AG20443 (cell line): ENCODE measurements at regions not wholly inside any gene's neighbourhood (a gene's known extent, or its start where the extent isn't known, plus 50 kb on each side); places are given as distances from the start of the nearest gene placed in this dataset.
"Not testable (repeated sequence)": the region's sequence is repeated elsewhere in the genome, so short reads cannot be mapped to it uniquely, and the experiment has no call there.

Source experiments
- DNase-seq: peaks from one replicate; pipeline ENCODE4 v3.0.0; 2012; ENCODE audit warnings: low spot score, mixed read lengths

DNA sequence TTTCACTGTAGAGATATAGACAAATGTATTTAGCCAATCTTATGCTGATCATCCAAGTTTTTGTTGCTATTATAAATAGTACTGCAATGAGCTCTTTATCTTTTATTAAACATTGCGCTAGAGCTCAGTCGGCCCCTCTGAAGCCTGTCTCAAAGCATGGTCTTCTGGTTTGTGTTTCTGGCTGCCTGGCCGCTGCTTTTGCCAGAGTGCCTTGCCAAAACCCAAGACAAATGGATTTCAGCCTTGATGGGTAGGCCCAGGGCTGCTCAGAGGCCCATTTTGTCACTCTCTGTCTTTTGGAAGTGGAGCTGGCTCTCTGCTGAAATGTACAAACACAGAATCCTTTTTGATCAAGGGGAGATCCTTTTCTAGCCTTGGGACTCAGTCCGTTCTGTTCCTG lies 102.9 kb upstream of the KCNG1 start:
- no peak for DNase-seq

DNA sequence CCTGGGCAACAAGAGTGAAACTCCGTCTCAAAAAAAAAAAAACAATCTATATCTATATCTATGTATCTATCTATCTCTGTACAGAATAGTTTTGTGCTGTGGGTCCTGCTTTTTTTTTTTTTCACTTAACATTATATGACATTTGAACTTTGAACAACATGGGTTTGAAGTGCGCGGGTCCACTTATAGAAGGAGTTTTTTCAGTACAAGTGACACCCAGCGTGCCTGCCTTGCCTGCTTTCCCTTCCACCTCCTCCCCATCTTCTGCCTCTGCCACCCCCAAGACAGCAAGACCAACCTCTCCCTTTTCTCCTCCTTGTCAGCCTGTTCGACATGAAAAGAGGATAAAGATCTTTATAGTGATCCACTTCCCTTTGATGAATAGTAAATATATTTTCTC lies 102.2 kb upstream of the KCNG1 start:
- no peak for DNase-seq

- DNase-seq, result not testable (repeated sequence)
Measured at GRCh38 chr20:51123887-51124286, 101.0 kb upstream of the KCNG1 start.

- no peak for DNase-seq
Measured at GRCh38 chr20:51122931-51123658, 100.2 kb upstream of the KCNG1 start.

DNA sequence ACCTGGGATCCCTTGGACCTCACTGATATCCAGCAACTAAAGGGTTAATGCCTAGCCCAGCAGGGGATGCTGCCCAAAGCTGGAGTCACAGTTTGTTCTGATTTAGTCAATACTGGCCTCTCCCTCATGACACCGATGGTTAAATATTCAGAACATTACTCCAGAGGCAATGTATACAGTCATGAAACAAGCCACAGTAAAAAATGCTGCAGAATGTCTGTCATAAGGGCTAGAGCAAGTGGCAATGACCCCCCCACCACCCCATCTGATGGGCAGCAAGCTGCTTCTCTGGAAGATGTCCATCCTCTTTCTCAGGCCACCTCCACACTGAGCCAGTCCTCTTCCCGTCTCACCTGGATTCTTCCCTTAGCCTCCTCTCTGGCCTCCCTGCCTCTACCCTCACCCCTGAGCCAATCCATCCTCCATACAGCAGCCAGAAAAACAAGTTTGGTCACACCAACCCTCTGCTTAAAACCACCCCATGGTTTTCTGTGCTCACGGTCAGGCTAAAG lies 99.0 kb upstream of the KCNG1 start:
- DNase-seq, result peak; percentile 67

DNA sequence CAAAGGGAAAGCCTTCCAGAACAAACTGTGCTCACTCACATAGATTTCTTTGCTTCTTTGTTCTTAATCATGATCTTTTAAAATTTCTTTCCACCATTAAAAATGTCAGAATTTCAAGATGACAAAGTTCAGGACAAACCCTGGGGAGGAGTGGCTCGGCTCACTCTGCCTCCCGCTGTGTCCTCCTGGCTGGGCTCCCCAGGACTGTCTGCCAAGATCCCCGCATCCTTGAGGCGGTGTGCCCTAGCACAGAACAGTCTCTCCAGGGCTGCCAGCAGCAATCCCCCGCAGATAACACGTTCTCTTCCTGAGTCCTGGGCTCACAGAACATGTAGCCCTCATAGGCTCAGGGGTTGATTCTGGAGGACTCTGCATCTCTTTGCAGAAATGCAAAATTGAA lies 98.4 kb upstream of the KCNG1 start:
- DNase-seq, result peak; percentile 25

DNA sequence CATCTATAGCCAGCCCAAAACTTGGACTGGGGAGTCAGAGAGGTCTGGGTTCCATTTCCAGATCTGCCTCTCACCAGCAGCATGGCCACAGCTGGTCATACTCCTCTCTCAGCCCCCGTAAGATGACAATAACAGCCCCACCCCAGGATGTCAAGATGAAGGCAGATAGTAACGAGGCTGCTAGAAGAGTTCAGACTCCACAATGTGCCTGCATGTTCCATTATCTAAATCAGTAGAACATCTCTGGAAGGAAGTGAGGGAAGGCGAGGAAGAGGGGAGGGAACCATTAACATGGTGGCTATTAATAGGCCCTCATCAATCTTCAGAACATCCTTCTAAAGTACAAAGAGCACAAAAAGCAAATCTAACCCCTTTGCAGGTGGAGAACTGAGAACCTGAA lies 98.0 kb upstream of the KCNG1 start:
- no peak for DNase-seq

DNA sequence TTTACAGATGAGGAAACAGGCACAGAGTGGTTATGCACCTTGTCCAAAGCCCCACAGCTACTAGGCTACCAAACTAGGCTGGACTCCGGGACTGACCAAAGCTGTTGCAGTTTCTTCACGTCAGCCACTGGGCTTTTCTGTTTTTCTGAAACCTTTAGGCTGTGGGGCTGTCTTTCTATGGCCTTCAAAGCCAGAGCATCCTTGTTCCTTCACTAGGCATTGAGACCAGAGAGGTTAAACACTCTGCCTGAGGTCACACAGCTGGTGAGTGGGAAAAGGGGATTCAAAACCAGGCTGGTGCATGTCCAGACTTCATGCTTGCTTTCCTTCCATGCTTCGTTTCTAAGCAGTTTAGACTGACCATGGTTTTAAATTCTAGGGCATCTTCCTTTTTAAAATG lies 97.5 kb upstream of the KCNG1 start:
- no peak for DNase-seq

- DNase-seq, result no peak
Measured at GRCh38 chr20:51119914-51120313, 97.0 kb upstream of the KCNG1 start.

DNA sequence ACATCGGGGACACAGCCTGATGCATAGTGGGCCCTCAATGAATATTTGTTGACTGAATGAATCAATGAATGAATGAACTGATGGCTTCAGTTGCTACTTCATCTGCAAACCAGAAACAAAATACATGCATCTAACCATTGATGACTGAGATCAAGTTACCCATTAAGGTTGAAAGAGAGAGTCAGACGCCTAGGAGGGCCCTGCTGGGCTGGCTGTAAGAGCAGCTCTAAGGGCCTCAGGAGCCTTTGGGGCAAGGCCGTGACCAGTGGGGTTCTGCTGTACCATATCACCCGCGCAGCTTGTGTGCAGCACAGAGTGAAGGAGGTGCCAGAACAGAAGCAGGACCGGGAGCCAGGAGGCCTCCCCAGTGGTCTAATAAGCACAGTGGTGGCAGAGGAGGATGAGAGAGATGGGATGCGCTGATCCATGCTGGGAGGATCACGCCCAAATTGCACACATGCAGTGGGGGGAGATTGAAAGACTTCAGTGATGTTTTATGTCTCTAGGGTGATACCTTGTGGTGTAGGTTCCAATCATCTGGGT lies 96.1 kb upstream of the KCNG1 start:
- no peak for DNase-seq

DNA sequence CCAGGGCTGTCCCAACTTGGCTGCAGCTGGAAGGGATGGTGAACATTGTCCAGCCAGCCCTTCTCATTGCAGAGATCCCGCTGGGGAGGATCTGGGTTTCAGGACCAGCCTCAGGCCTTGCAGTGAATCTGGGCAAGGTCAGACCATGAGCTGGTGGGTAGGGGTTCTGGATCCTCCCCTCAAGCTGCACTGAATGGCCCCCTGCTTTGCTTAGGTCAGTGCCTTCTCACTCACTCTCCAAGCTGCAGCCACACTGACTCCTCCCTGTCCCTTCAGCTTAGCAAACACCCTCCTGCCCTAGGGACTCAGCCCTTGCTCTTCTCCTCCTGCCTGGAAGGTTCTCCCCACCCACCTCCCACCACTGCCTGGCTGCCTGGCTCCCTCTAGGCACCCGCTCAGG lies 95.3 kb upstream of the KCNG1 start:
- DNase-seq, result no peak

GRCh38 chr20:51116765-51117686 lies 94.1 kb upstream of the KCNG1 start:
- DNase-seq, result no peak

DNA sequence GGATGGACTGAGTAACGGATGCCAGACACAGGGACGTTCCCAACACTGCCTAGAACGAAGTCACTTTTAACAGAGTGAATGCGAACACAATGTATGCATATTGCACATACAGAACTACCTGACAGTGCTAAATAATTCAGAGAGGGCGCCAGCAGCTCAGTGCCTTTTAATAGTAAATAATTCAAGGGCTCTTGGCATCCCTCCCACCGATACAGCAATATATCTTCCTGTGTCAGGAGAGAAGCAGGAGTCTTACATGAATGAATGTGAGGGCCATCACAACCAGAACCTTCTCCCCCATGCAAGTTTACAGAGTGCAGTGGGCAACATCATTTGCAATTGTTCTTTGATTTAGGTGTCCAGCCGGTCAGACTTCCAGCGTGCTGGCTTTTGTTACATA lies 88.4 kb upstream of the KCNG1 start:
- no peak for DNase-seq

GRCh38 chr20:51108638-51109363 lies 85.9 kb upstream of the KCNG1 start:
- DNase-seq, result no peak

DNA sequence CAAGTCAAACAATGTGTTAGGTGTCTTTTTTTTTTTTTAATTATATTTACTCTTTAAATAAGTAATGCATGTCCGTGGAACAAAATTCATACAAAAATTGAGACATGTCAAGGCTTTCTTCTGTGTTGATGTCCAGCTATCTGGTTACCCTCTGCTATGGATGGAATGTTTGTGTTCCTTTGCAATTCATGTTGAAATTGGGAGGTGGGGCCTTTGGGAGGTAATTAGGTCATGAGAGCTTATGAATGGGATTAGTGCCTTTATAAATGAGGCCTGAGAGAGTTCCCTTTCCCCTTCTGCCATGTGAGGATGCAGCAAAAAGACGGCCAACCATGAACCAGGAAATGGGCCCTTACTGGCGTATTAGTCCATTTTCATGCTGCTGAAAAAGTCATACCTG lies 83.1 kb upstream of the KCNG1 start:
- DNase-seq, result no peak

DNA sequence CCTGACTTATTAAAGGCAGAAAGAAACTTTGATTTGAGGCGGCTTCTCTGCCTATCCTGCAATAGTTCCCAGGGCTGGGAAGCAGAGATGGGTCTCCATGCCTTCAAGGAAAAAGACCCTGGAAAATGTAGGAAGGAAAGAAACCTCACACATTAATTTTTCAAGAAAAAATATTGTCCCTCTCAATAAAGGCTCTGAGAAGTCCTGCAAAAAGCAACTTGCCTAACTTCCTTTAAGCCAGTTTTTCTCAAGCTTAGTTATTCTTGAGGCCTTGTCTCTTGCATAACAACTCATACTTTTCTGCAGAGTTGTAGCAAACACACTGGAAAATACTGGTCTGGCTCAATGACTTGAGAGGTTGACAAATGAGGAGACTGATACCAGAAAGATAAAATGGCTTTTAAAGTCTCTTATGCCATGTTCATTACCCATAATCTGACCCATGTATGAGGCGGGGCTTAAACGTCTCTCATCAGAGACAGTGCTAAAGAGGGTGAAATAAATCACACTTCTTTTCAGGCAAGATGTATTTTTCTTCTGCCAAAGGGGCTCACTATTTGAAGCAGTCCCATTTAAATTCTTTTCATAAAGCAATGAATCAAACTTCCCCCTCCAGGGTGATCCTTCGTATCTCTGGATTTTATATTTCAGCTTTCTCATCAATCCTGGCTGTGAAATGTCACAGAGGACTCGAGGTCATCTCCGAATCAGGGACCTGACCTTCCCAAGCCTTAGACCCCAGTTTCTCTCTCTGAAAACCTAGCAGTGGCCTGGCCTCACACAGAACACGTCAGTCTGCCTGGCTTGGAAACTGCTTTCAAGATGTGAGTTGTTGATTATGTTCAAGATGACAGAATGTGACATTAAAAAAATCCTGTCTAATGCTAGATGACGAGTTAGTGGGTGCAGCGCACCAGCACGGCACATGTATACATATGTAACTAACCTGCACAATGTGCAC lies 82.3 kb upstream of the KCNG1 start:
- no peak for DNase-seq

DNA sequence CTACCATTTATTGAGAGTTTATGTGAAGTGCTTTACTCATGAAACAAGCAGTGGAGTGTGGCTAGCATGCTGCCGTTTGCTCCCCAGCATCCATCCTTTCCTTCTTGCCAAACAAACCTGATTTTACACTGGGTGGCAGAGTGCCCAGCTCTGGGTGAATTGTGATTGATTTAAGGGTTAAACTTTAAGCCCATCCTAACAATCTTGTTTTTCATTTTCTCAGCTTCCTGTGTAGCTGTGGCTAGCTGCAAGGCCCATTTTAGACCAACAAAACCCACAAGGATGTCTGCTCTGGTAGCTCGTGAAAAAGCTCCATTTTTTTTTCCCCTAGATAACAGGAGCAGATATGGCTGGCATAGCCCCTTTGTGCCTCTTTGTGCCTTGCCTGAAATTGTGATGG lies 77.7 kb upstream of the KCNG1 start:
- DNase-seq, result no peak

DNA sequence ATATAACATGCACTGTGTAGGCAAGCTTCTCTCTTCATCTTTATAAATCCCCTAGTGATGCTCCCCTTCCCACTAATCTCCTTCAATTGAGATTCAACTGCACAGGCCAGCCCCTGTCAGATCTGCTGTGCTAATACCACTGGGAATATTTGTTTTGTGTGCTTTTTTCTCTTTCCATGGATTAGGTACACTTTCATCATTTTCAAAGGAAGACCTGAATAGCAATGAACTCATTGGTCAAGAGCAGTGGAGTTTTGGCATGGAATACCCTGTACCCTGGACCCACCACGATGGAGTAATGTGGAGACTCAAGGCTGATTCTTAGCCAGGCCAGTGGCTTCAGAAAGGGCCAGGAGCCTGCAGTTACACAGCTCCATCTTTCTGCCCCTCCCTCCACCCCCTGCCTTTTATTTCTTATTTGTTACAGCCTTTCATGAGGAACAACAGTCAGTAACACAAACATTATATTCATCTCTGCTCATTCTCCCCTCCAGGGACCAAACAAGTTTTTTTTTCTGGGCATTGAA lies 75.4 kb upstream of the KCNG1 start:
- no peak for DNase-seq

DNA sequence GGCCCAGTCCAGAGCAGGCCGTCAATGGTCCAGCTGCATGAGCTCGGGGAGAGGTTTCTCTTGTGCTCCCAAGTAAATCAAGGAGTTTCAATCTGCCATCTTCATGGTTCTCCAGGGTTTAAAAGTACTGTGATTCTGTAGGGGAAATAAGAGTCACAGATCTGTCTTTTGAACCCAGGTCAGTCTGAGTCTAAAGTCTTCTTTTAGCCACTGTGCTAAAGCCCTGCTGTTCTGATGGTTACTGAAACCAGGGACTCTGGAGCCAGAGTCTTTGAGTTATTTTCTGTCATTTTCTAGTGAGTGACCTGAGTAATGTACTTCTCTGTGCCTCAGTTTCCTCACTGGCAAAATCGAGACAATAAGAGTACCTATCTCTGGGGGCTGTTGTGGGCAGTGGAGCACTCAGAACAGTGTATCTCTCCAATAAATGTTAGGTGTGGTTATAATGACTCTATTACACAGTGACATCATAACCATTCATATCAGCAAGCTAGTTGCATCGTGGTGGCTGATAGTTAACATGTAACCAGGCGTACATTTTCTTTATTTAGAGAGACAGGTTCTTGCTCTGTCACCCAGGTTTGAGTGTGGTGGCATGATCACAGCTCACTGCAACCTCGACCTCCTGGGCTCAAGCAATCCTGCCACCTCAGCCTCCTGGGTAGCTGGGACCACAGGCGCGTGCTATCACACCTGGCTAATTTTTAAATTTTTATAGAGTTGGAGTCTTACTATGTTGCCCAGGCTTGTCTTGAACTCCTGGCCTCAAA lies 74.6 kb upstream of the KCNG1 start:
- DNase-seq, result no peak
